LNCaP clone FGC (cell line): ENCODE measurements at regions not wholly inside any gene's neighbourhood (a gene's known extent, or its start where the extent isn't known, plus 50 kb on each side); places are given as distances from the start of the nearest gene placed in this dataset.

Experiments
- DNase-seq: peaks from one replicate; pipeline ENCODE4 v3.0.0-alpha.2; 2011; ENCODE audit warnings: low read depth
- H3K4me3 ChIP-seq: 2 replicates; pipeline ENCODE4 v1.5.1; 2011; ENCODE audit warnings: mild to moderate bottlenecking, low read depth, low read length, control low read depth
- TF ChIP-seq, protein P1 (sequence below): IDR thresholded peaks from 2 replicates; pipeline ENCODE4 v1.5.1; 2012; ENCODE audit warnings: mild to moderate bottlenecking; ENCODE audit not compliant: control insufficient read depth, insufficient read depth; ENCODE audit errors: extremely low read depth

DNA sequence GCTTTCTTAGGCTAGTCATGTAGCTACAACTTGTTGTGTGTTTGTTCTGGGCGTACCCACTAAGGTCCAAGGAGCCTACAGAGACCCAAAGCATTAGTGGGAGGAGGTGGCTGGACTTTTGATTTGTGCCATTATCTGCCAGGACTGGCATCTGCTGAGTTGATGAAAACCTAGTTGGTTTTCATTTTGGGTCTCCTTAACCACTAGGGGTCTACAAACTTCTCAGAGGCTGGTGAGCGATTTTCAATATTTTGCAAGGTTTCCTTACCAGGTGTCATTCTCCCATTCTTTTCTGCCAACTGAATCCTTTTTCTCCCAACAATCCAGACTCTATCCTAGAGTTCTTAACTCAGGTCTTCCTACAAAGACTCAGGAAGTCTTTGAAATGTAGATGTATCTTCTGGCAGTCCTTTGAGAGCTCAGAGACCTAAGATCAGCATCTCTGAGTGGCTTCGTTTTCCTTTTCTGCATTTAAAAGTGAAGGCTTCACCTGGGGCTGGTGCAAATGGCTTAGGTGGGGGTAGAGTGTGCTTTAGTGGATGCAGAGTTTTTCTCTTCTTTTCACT is 150.0 kb upstream of the RMST start:
- no peak overlapping the region for H3K4me3 ChIP-seq
- DNase-seq = no peak
- TF ChIP-seq, protein P1, sequence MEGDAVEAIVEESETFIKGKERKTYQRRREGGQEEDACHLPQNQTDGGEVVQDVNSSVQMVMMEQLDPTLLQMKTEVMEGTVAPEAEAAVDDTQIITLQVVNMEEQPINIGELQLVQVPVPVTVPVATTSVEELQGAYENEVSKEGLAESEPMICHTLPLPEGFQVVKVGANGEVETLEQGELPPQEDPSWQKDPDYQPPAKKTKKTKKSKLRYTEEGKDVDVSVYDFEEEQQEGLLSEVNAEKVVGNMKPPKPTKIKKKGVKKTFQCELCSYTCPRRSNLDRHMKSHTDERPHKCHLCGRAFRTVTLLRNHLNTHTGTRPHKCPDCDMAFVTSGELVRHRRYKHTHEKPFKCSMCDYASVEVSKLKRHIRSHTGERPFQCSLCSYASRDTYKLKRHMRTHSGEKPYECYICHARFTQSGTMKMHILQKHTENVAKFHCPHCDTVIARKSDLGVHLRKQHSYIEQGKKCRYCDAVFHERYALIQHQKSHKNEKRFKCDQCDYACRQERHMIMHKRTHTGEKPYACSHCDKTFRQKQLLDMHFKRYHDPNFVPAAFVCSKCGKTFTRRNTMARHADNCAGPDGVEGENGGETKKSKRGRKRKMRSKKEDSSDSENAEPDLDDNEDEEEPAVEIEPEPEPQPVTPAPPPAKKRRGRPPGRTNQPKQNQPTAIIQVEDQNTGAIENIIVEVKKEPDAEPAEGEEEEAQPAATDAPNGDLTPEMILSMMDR = no peak

GRCh38 chr12:97313471-97314190 is 149.0 kb upstream of the RMST start:
- TF ChIP-seq, protein P1 = no peak
- no peak overlapping the region for H3K4me3 ChIP-seq
- DNase-seq = no peak

DNA sequence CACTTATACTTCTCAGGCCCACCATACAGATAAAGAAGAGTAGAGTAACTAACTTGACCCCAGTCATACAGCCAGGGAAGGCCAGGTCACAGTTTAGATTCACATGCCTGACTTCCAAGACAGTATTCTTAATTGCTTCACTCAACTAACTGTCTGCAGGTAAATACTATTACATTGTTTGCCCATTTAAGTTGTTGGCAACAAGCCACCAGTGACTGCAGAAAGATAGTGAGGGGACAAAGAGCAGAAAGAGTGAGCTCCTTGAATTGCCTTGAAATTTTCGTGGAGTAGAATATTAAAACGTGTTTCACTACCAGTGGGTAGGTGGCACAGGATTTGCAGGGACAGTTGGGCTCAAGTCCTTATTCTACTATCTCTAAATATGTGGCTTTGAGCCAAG is 146.3 kb upstream of the RMST start:
- TF ChIP-seq, protein P1 = no peak
- no peak overlapping the region for H3K4me3 ChIP-seq
- no peak for DNase-seq

DNA sequence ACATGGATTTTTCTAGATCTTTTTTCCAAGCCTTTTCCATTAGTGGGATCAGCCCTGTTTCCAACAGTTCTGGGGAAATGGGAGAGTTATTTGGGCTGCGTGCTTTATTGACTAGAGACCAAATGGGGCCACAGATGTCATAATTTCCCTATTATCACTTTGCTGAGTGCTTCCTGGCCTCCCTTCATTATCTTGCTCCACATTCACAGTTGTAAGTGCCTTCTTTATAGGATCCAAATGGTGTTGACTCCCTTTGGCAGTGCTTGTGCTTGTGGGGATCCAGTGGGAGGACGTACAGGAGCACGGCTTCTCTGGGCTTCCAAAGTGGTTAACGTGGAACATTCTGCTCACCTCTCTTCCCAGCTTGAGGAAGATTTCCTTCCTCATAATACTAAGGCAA is 141.0 kb upstream of the RMST start:
- no peak for DNase-seq
- TF ChIP-seq, protein P1 = no peak
- no peak overlapping the region for H3K4me3 ChIP-seq

DNA sequence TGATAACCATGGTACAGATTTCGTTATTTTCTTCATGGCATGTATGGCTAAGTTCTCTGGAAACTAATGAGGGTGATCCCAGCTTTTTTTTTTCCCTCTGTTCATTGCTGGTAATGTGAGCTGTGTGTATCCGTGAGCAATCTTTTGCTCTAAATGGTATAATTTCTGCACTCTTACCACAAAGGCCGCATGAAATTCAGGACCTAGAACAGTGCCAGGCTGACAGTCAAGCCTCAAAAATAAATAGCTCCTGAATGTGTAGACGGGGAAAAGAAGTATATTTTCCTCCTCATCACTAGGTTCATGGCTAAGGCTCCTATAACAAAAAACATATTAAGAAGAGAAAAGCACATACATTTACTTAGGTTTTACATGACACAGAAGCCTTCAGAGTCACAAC is 140.2 kb upstream of the RMST start:
- no peak overlapping the region for H3K4me3 ChIP-seq
- no peak for DNase-seq
- TF ChIP-seq, protein P1 = no peak

DNA sequence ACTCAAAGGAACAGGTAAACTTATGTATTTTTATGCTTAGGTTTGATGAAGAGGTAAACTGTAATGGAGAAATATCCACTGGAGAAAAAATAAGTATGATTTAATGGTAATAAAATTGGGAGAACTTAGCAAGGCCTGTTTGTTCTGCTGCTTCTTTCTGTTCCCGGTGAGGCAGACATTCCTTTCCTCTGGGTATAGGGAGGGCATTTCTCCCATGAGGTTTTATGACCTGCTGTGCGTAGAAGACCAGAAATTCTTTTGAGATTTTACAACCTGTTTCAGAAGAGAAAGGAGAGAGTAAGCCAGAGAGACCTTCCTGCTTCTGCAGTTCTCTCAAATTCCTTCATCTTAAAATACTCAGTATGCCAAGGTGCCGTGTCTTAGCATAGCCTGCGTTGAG is 139.4 kb upstream of the RMST start:
- TF ChIP-seq, protein P1 = no peak
- H3K4me3 ChIP-seq = no peak overlapping the region
- DNase-seq = no peak

GRCh38 chr12:97324471-97324870 is 138.1 kb upstream of the RMST start:
- no peak for DNase-seq
- no peak overlapping the region for H3K4me3 ChIP-seq
- TF ChIP-seq, protein P1 = no peak
